HG03108 (cell line): ENCODE measurements at regions not wholly inside any gene's neighbourhood (a gene's known extent, or its start where the extent isn't known, plus 50 kb on each side); places are given as distances from the start of the nearest gene placed in this dataset.

Experiments used
- ATAC-seq: cut with Tn5 transposase; IDR thresholded peaks from one replicate; pipeline ENCODE4 v1.9.1; 2021; ENCODE audit warnings: moderate library complexity; ENCODE audit not compliant: unreplicated experiment

- ATAC-seq, result no peak
Measured at GRCh38 chr20:61049684-61050083, 202.4 kb upstream of the CDH4 start.

- no peak for ATAC-seq
Measured at GRCh38 chr20:61050336-61050890, 201.6 kb upstream of the CDH4 start.

- no peak for ATAC-seq
Measured at GRCh38 chr20:61052195-61052750, 199.8 kb upstream of the CDH4 start.

- no peak for ATAC-seq
Measured at GRCh38 chr20:61052776-61053442, 199.2 kb upstream of the CDH4 start.

GRCh38 chr20:61053487-61053886, 198.6 kb upstream of the CDH4 start:
- no peak for ATAC-seq

- no peak for ATAC-seq
Measured at GRCh38 chr20:61053889-61054288, 198.2 kb upstream of the CDH4 start.

- no peak for ATAC-seq
Measured at GRCh38 chr20:61054411-61054810, 197.7 kb upstream of the CDH4 start.

- ATAC-seq, result no peak
Measured at GRCh38 chr20:61055180-61056010, 196.7 kb upstream of the CDH4 start.

GRCh38 chr20:61056116-61056515, 195.9 kb upstream of the CDH4 start:
- ATAC-seq, result no peak

GRCh38 chr20:61056627-61057442, 195.2 kb upstream of the CDH4 start:
- no peak for ATAC-seq

GRCh38 chr20:61057443-61058121, 194.5 kb upstream of the CDH4 start:
- no peak for ATAC-seq

- ATAC-seq, result no peak
Measured at GRCh38 chr20:61061981-61062380, 190.1 kb upstream of the CDH4 start.

GRCh38 chr20:61065853-61066252, 186.2 kb upstream of the CDH4 start:
- ATAC-seq, result no peak

GRCh38 chr20:61066526-61066925, 185.5 kb upstream of the CDH4 start:
- ATAC-seq, result no peak

- no peak for ATAC-seq
Measured at GRCh38 chr20:61067221-61067620, 184.8 kb upstream of the CDH4 start.

- ATAC-seq, result no peak
Measured at GRCh38 chr20:61072398-61072797, 179.7 kb upstream of the CDH4 start.

GRCh38 chr20:61073376-61073775, 178.7 kb upstream of the CDH4 start:
- ATAC-seq, result no peak

GRCh38 chr20:61082720-61083119, 169.3 kb upstream of the CDH4 start:
- ATAC-seq, result no peak

- ATAC-seq, result no peak
Measured at GRCh38 chr20:61083431-61083830, 168.6 kb upstream of the CDH4 start.

- no peak for ATAC-seq
Measured at GRCh38 chr20:61086031-61086430, 166.0 kb upstream of the CDH4 start.
